Ovary (tissue), 3 donors: ENCODE measurements at regions not wholly inside any gene's neighbourhood (a gene's known extent, or its start where the extent isn't known, plus 50 kb on each side); places are given as distances from the start of the nearest gene placed in this dataset.

Experiments
- CTCF ChIP-seq, 3 donors: fragments of 450-650 bp in 2 of 3; fragments of 200-600 bp in 1 of 3; IDR thresholded peaks; one replicate each; pipeline versions ENCODE4 v1.5.1 to v1.8.0; 2016 to 2022; ENCODE audit warnings: antibody characterized with exemption in 3 of 3, mild to moderate bottlenecking in 1 of 3
- POLR2A ChIP-seq: fragments of 450-650 bp; IDR thresholded peaks from one replicate; pipeline ENCODE4 v1.6.1; 2017; ENCODE audit warnings: antibody characterized with exemption, mild to moderate bottlenecking, moderate library complexity
- donor health status: DM: no; HTN: no; CAD: no.

GRCh38 chr7:114133717-114134116 lies 214.9 kb upstream of the PPP1R3A start:
- TF ChIP-seq POLR2A (no peak), CTCF (IDR thresholded peaks at IDR 0.05) (no peak)
